ENCODE measurements at regions not wholly inside any gene's neighbourhood (a gene's known extent, or its start where the extent isn't known, plus 50 kb on each side); places are given as distances from the start of the nearest gene placed in this dataset.

- Histone ChIP-seq H3K4me1 (no peaks in the 10 kb centered on the region), H3K27ac (no peak overlapping the region), H3K9me3 (no peaks in the 10 kb centered on the region), H3K36me3 (no peaks in the 10 kb centered on the region), H3K4me3 (no peak overlapping the region), H3K27me3 (no peaks in the 10 kb centered on the region)
- no peak for TF ChIP-seq POLR2A (IDR thresholded peaks at IDR 0.05)
- no peak for TF ChIP-seq CTCF (IDR thresholded peaks at IDR 0.05)
- DNase-seq: no peak
- intact Hi-C loops (cut with DNase I; ENCODE audit: low total_unique reads): no loop called here
Measured at GRCh38 chr10:22846294-22846693, 81.6 kb upstream of the ARMC3 start.

GRCh38 chr10:22839639-22840038 lies 88.2 kb upstream of the ARMC3 start:
- no peaks in the 10 kb centered on the region for H3K27me3 ChIP-seq
- H3K9me3 ChIP-seq: no peaks in the 10 kb centered on the region
- no peaks in the 10 kb centered on the region for H3K4me1 ChIP-seq
- H3K4me3 ChIP-seq: no peak overlapping the region
- no peaks in the 10 kb centered on the region for H3K36me3 ChIP-seq
- no peak for DNase-seq
- intact Hi-C loops (cut with DNase I; ENCODE audit: low total_unique reads): no loop called here
- H3K27ac ChIP-seq: no peak overlapping the region
- no peak for TF ChIP-seq POLR2A (IDR thresholded peaks at IDR 0.05)
- no peak for TF ChIP-seq CTCF (IDR thresholded peaks at IDR 0.05)

- no peak for TF ChIP-seq POLR2A (IDR thresholded peaks at IDR 0.05)
- H3K27ac ChIP-seq: no peak overlapping the region
- H3K36me3 ChIP-seq: no peaks in the 10 kb centered on the region
- no peaks in the 10 kb centered on the region for H3K27me3 ChIP-seq
- H3K4me1 ChIP-seq: no peaks in the 10 kb centered on the region
- H3K9me3 ChIP-seq: no peaks in the 10 kb centered on the region
- intact Hi-C loops (cut with DNase I; ENCODE audit: low total_unique reads): no loop called here
- no peak overlapping the region for H3K4me3 ChIP-seq
- DNase-seq: no peak
Measured at GRCh38 chr10:22837771-22838170, 90.1 kb upstream of the ARMC3 start.

GRCh38 chr10:22837351-22837750 lies 90.5 kb upstream of the ARMC3 start:
- no peak for TF ChIP-seq CTCF (IDR thresholded peaks at IDR 0.05)
- TF ChIP-seq POLR2A (IDR thresholded peaks at IDR 0.05): no peak
- no peak overlapping the region for H3K27ac ChIP-seq
- H3K4me1 ChIP-seq: no peaks in the 10 kb centered on the region
- H3K4me3 ChIP-seq: no peak overlapping the region
- H3K36me3 ChIP-seq: no peaks in the 10 kb centered on the region
- intact Hi-C loops (cut with DNase I; ENCODE audit: low total_unique reads): no loop called here
- no peak for DNase-seq
- no peaks in the 10 kb centered on the region for H3K9me3 ChIP-seq
- no peaks in the 10 kb centered on the region for H3K27me3 ChIP-seq

- Histone ChIP-seq H3K36me3 (no peaks in the 10 kb centered on the region), H3K9me3 (no peaks in the 10 kb centered on the region), H3K27me3 (no peaks in the 10 kb centered on the region), H3K27ac (no peak overlapping the region), H3K4me1 (no peaks in the 10 kb centered on the region), H3K4me3 (no peak overlapping the region)
- intact Hi-C loops (cut with DNase I; ENCODE audit: low total_unique reads): no loop called here
- TF ChIP-seq CTCF (IDR thresholded peaks at IDR 0.05) (no peak), POLR2A (IDR thresholded peaks at IDR 0.05) (no peak)
- no peak for DNase-seq
Measured at GRCh38 chr10:22834471-22834870, 93.4 kb upstream of the ARMC3 start.

- Histone ChIP-seq H3K4me3 (no peak overlapping the region), H3K9me3 (no peaks in the 10 kb centered on the region), H3K27ac (no peak overlapping the region), H3K36me3 (no peaks in the 10 kb centered on the region), H3K27me3 (no peaks in the 10 kb centered on the region), H3K4me1 (no peaks in the 10 kb centered on the region)
- TF ChIP-seq CTCF (IDR thresholded peaks at IDR 0.05) (no peak), POLR2A (IDR thresholded peaks at IDR 0.05) (no peak)
- intact Hi-C loops (cut with DNase I; ENCODE audit: low total_unique reads): no loop called here
- DNase-seq: no peak
Measured at GRCh38 chr10:22833781-22834180, 94.1 kb upstream of the ARMC3 start.

Measured in uterus (tissue), 3 donors.